ENCODE measurements at regions not wholly inside any gene's neighbourhood (a gene's known extent, or its start where the extent isn't known, plus 50 kb on each side); places are given as distances from the start of the nearest gene placed in this dataset.

GRCh38 chr10:123245264-123245663, 91.1 kb downstream of the BUB3 start:
- no peak for TF ChIP-seq POLR2A (IDR thresholded peaks at IDR 0.05; ENCODE audit: low read length)
- TF ChIP-seq, protein P1, sequence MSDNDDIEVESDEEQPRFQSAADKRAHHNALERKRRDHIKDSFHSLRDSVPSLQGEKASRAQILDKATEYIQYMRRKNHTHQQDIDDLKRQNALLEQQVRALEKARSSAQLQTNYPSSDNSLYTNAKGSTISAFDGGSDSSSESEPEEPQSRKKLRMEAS (IDR thresholded peaks at IDR 0.05) = no peak
- no peak for TF ChIP-seq RCOR1 (IDR thresholded peaks at IDR 0.05; ENCODE audit: low read depth, low read length)
- no peak for TF ChIP-seq CTCF (IDR thresholded peaks at IDR 0.05)
- TF ChIP-seq PHF8 (IDR thresholded peaks at IDR 0.05; ENCODE audit: borderline replicate concordance, low read depth) = no peak
- no peak for TF ChIP-seq EP300 (IDR thresholded peaks at IDR 0.05)
- no peak for TF ChIP-seq JUN (IDR thresholded peaks at IDR 0.05)
- TF ChIP-seq BHLHE40 (IDR thresholded peaks at IDR 0.05; ENCODE audit: low read depth, low read length) = no peak
- no peak for TF ChIP-seq CHD4 (IDR thresholded peaks at IDR 0.05; ENCODE audit: borderline replicate concordance)
- no peak for TF ChIP-seq TP53 (CRISPR knock-in tag; IDR thresholded peaks at IDR 0.05)
- no peak for TF ChIP-seq REST (IDR thresholded peaks at IDR 0.05)
- no peak for TF ChIP-seq KDM5A (IDR thresholded peaks at IDR 0.05)
